HG02852 (cell line): ENCODE measurements at regions not wholly inside any gene's neighbourhood (a gene's known extent, or its start where the extent isn't known, plus 50 kb on each side); places are given as distances from the start of the nearest gene placed in this dataset.
"Not testable (repeated sequence)": the region's sequence is repeated elsewhere in the genome, so short reads cannot be mapped to it uniquely, and the experiment has no call there.

Experiments
- ATAC-seq: cut with Tn5 transposase; IDR thresholded peaks from one replicate; pipeline ENCODE4 v1.9.1; 2021; ENCODE audit warnings: mild to moderate bottlenecking, moderate library complexity; ENCODE audit not compliant: unreplicated experiment

DNA sequence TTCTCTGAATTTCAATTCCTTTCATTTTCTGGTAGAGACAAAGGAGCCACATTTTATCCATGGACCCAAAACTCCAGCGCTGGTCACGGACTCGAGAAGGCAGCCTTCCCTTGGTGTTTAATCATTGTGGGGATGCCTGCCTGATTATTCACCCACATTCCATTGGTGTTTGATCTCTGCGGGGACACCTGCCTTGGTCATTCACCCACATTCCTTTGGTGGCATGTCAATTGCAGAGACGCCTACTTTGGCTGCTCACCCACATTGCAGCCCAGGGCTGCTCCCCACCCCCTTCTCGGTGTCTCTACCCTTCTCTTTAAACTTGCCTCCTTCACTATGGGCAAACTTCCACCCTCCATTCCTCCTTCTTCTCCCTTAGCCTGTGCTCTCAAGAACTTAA is 780.7 kb upstream of the POU3F4 start:
- ATAC-seq, result not testable (repeated sequence)

DNA sequence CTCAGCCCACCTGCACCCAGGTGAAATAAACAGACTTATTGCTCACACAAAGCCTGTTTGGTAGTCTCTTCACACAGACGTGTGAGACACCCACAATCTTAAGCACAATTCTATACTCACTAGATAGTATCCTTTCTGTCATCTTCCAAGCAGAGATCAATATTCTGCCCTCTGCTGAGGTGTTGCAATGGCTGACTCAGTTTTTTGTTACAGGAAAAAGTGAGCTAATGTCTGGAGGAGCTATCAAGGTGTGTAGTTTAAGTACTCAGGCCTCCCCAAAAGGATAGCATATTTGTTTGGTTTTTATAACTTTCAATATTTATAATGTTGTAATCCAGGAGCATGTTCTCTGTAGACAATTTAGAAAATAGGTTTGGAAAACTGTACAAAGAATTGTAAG is 775.2 kb upstream of the POU3F4 start:
- no peak for ATAC-seq

DNA sequence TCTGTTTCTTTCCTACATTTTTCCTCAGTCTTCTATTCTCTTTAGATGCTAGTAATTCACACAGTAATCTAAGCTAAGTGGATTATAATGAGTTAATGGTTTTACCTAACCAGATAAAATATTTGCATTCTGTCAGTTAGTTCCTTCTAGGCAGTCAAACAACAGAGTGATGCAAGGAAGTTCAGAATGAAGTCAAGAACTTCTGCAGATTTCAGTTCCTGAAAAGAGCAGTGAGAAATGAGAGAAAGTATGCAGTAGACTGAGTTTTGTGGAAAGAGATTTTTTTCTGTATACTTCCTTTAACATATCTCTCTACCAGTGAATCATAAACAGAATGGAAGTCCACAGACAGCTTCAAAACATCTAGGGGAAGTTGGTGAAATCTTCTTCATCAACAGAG is 774.0 kb upstream of the POU3F4 start:
- ATAC-seq, result peak; percentile 62

DNA sequence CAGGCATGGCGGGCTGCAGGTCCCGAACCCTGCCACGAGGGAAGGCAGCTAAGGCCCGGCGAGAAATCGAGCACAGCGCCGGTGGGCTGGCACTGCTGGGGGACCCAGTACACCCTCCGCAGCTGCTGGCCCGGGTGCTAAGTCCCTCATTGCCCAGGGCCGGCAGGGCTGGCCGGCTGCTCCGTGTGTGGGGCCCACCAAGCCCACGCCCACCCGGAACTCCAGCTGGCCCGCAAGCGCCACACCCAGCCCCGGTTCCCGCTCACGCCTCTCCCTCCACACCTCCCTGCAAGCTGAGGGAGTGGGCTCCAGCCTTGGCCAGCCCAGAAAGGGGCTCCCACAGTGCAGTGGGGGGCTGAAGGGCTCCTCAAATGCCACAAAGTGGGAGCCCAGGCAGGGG is 769.8 kb upstream of the POU3F4 start:
- not testable (repeated sequence) for ATAC-seq

DNA sequence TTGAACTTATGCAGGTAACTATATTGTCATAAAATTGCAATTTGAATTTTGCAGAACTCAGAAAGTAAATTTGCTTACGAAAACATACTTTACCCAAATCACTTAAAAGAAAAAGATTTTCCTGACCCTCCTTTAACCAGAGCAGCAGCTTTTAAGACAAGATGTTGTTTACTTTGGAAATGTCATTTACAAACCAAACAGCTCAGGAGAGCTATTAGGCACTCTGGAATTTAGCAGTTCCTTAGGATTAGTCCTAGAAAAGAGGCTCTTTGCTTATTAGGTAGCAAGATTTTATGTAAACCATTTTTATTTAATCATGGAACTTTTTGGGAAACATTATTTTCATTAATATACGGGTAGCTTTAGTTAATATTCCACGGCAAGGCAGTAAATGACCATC is 765.7 kb upstream of the POU3F4 start:
- no peak for ATAC-seq

DNA sequence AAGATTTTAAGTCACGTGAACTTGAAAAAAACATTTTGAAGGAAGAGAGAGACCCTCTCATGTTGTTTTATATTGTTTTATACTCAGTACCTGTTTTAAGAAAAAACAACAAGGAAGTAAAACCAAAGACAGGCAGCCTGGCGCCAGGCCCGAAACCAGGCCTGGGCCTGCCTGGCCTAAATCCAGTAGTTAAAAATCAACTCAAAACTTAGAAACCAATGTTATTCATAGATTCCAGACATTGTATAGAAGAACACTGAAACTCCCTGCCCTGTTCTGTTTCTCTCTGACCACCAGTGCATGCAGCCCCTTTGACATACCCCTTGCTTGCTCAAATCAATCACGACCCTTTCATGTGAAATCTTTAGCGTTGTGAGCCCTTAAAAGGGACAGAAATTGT is 762.4 kb upstream of the POU3F4 start:
- ATAC-seq, result not testable (repeated sequence)

DNA sequence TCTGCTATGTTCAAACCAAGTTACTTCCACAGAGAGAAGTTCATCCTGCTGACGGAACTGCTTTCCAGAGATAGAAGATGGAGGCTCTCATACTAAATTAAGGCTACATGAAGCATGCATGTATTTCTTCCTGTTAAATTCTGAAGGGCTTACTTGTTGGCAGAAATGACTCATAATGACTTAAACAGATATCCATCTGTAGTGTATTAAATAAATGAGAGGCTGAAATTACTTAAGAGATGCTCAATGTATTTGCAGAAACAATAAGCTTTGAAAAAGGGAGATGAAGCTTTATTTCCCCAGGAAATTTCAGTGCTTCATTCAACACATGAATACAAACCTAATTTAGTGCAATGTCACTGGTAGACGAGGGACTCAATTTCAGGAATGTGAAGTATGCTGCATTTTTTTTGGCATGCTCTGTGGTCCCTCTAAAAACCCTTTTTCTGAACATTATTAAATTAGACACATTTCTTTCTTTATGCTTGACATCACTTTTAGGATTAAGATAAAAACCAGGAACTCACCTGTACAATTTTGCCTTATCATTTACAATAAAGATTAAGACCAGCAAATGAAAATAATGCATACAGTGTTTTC is 759.1 kb upstream of the POU3F4 start:
- no peak for ATAC-seq

DNA sequence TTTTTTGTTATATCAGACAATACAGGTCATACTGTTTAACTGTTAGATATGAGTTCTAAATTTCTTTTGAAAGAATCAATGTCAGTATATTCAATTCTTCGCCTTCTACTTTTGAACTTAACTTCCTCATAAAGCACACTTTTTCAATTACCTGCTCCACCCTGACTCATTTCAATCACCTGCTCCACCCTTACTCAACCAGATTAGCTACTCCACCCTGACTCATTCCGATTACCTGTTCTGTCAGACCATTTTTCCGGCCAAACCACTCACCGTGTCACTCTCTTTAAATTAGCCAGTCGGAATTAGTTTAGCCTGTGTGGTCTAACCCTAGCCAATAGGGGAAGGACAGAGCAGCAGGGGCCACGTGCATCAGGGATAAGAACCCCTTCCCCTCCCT is 751.8 kb upstream of the POU3F4 start:
- no peak for ATAC-seq

DNA sequence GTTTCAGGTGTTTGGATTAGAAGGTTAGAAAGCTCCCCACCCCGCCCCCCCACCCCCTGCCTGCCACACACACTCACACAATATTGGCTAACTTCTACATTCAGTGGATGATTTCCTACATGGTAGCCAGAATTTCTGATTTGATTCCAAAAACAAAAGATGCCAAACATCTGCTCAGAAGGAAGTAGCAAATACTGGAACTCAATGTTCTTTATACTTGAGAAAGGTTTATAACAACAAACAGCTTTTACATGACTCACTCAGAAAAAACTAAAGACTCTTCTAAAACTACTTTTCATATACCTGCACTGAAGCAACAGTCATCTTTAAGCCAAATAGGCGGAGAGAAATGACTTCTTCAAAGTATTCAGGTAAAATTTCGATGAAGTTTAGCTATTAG is 750.5 kb upstream of the POU3F4 start:
- ATAC-seq, result no peak

DNA sequence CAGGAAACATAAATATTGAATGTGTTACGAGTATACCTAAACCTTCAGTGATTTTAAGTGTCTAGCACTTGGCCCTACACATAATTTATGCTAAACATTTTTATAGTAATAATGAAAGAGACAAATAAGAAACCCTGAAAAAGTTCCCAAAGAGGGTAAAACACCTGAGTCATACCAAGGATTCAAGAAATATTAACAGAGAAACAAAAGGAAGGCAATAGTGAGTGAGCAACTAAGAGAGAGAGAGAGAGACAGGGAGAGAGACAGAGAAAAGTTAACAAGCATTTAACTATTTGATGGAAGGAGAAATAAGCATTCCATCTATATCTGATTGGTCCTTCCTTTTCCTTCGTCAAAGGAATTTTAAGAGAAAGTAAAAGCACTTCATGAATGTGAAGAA is 743.6 kb upstream of the POU3F4 start:
- no peak for ATAC-seq

DNA sequence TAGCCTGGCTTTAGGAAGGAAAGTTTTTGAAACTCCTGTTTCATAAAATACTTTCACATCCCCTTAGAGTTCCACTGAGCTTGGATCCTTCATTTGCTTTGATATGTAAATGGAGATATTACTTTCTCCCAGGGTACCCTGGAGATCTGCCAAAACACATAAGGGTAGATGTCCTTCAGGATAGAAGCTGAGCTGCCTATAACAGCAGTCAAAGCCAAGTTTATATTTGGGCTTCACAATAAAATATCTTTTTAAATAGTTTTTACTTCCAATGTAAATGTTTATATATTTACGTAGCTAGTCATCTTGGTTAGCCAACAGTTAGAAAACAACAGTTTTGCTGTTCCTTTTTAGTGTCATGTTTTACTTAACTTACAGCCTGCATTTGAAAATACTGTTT is 742.3 kb upstream of the POU3F4 start:
- ATAC-seq, result no peak

DNA sequence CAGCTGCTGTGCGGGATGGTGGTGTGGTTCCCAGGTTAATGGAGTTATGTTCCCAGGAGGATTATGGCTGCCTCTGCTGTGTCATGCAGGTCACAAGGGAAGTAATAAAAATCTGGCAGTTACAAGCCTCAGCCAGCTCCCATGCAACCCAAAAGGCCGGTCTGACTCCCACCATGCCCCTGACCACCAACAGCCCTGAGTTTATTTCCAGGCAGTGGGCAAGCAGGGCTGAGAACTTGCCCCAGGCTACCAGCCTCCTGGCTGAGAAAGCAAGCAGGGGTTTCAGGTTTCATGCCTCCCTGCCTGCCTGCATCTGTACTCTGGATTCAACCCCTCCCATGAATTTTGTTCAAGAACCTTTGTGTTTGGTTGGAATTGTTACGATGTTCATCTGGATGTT is 732.7 kb upstream of the POU3F4 start:
- ATAC-seq, result no peak

DNA sequence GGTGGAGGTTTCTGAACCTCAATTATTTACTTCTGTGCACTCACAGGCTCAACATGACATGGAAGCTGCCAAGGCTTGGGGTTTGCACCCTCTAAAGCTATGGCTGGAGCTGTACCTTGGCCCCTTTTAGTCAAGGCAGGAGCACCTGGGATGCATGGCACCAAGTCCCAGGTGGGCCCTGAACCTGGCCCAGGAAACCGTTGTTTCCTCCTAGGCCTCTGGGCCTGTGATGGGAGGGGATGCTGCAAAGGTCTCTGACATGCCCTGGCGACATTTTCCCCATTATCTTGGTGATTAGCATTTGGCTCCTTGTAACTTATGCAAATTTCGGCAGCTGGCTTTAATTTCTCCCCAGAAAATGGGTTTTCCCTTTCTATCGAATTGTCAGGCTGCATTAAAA is 726.1 kb upstream of the POU3F4 start:
- no peak for ATAC-seq

DNA sequence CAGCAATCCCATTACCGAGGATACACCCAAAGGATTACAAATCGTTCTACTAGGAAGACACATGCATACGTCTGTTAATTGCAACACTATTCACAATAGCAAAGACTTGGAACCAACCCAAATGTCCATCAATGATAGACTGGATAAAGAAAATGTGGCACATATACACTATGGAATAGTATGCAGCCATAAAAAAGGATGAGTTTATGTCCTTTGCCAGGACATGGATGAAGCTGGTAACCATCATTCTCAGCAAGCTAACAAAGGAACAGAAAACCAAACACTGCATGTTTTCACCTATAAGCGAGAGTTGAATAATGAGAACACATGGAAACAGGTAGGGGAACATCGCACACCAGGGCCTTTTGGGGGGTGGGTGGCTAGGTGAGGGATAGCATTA is 695.2 kb upstream of the POU3F4 start:
- not testable (repeated sequence) for ATAC-seq

DNA sequence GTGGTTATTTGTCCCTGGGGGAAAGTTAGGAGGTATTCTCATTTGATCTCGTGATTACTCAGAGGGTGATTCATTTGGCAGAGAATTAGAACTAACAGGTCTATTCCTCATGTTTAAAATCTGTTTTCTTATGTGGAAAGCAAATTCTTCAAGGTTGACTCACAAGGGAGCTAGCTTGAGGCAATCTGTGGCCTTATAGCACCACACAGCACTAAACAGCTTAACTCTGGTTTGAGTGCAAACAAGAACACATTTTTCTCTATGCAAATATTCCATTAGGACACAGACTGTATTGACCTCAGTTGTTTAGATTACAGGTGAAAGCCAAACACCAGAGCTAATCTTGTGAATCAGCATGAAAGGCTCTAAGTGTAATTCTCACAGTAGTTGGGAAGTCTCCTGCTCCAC is 694.4 kb upstream of the POU3F4 start:
- no peak for ATAC-seq

DNA sequence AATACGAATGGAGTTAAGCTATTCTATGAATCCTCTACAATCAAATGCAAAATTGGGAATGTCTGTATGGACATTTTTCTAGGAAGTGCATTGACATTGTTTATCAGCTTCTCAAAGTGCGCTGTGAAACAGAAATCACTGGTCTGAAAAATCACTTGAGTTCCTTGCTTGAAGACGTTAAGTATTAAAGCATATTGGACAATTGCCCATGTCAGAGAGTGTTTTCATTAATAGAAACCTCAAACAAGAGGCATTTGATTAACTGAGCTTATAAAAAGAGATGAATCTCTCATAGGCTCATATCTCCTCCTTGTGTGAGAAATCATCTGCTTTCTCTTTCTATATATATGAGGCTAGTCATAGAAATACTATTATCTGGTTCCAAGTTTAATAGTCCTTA is 692.1 kb upstream of the POU3F4 start:
- ATAC-seq, result no peak

DNA sequence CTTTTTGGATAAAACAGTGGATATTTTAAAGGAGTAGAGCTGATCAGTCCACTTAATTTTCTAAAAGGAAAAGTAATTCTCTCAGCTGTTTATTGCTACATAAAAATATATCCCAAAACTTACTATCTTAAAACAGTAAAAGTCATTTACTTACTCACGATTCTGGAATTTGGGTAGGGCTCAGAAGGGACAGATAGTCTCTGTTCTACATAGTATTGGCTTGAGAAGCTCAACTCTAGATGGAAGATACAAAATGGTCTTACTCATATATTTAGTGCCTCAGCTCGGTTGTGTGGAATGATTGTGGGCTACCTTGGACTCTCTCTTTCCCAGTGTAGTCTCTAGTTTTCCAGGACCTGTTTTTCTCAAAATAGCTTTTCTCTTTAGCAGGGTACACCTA is 691.5 kb upstream of the POU3F4 start:
- ATAC-seq, result no peak

DNA sequence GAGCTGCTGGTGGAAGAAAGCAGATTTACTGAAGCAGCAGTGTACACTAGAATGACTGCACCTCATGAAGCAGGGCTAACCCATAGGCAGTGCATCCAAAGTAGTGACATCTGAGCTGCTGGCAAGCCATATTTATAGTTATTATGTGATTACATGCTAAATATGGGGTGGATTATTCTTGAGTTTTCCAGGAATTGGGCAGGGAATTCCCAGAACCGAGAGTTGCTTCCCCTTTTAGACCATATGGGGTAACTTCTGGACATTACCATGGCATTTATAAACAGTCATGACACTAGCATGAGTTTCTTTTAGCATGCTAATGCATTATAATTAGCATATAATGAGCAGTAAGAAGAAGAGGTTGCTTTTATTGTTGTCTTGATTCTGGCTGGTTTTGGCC is 665.8 kb upstream of the POU3F4 start:
- no peak for ATAC-seq

DNA sequence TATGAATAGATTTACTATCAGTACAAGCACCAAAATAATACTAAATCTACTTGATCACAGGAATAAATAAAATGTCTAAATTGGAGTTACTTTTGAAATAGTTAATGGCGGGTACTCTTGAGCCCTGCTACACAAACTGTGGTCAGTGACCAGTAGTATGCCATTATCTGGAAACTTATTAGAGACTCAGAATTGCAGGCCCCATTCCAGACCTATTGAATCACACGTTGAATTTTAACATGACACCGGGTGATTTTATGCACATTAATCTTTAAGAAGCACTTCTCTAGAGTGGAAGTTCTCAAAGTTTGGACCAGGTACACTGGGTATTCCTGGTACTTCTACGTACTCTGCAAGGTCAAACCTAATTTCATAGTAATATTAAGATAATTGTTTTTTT is 660.0 kb upstream of the POU3F4 start:
- no peak for ATAC-seq
